Ishikawa (cell line): ENCODE measurements at regions not wholly inside any gene's neighbourhood (a gene's known extent, or its start where the extent isn't known, plus 50 kb on each side); places are given as distances from the start of the nearest gene placed in this dataset.

Experiments
- CEBPB ChIP-seq: IDR thresholded peaks from 2 replicates; pipeline ENCODE4 v1.6.1; 2012
- CREB1 ChIP-seq: IDR thresholded peaks from 2 replicates; pipeline ENCODE4 v1.6.1; 2012; ENCODE audit warnings: low read depth
- EP300 ChIP-seq: IDR thresholded peaks from 2 replicates; pipeline ENCODE4 v1.6.1; 2012; ENCODE audit warnings: borderline replicate concordance
- FOXM1 ChIP-seq: IDR thresholded peaks from 2 replicates; pipeline ENCODE4 v1.6.1; 2012; ENCODE audit warnings: low read depth, borderline replicate concordance

GRCh38 chr10:105702211-105702610 is 1061.1 kb downstream of the SORCS3 start:
- no peak for TF ChIP-seq CEBPB
- no peak for TF ChIP-seq CREB1
- no peak for TF ChIP-seq EP300
- no peak for TF ChIP-seq FOXM1
